ENCODE measurements at regions not wholly inside any gene's neighbourhood (a gene's known extent, or its start where the extent isn't known, plus 50 kb on each side); places are given as distances from the start of the nearest gene placed in this dataset.

DNA sequence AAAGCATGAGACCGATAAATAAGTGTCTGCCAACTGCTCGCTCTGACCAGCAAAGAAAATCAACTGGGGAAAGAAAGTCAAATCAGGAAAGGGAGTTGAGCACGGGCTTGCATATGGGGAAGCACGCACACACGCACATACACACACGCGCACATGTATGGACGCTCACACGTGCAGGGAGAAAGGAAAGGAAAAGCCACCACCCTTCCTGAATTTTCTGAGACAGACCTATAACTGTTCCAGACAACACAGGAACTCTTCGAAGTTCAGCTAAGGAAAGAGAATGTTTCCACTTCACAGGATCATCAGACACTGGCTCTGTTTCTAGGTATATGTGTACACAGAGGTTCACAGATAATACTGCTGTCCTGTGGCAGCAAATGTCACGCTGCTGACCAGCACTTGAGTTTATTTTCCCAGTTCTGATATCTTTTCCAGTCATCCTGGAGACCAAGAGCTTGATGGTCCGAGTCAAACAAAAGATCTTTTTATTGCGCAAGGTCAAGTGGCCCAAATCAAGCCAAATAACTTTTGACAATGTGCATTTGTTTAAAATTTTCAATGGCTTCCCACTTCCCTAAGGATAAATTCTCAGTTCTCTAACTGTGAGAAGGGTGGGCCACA, 82.1 kb upstream of the TMCC3 start:
- TF ChIP-seq, protein P1, sequence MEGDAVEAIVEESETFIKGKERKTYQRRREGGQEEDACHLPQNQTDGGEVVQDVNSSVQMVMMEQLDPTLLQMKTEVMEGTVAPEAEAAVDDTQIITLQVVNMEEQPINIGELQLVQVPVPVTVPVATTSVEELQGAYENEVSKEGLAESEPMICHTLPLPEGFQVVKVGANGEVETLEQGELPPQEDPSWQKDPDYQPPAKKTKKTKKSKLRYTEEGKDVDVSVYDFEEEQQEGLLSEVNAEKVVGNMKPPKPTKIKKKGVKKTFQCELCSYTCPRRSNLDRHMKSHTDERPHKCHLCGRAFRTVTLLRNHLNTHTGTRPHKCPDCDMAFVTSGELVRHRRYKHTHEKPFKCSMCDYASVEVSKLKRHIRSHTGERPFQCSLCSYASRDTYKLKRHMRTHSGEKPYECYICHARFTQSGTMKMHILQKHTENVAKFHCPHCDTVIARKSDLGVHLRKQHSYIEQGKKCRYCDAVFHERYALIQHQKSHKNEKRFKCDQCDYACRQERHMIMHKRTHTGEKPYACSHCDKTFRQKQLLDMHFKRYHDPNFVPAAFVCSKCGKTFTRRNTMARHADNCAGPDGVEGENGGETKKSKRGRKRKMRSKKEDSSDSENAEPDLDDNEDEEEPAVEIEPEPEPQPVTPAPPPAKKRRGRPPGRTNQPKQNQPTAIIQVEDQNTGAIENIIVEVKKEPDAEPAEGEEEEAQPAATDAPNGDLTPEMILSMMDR (IDR thresholded peaks at IDR 0.05) = no peak
- intact Hi-C loops (cut with micrococcal nuclease) = no loop called here
- Histone ChIP-seq H3K27me3 (ENCODE audit: control insufficient read depth, insufficient read depth, low read length) (no peaks in the 10 kb centered on the region), H3K27ac (ENCODE audit: low read length) (no peak overlapping the region), H3K4me3 (ENCODE audit: low read length) (no peak overlapping the region), H3K9me3 (ENCODE audit: control insufficient read depth, insufficient read depth, low read length) (no peaks in the 10 kb centered on the region), H3K4me1 (ENCODE audit: control insufficient read depth, insufficient read depth, low read length) (no peaks in the 10 kb centered on the region), H3K36me3 (ENCODE audit: control insufficient read depth, insufficient read depth, low read length) (no peaks in the 10 kb centered on the region)
- Mint-ChIP-seq H3K4me1 (peaks cover 0 to 4% of the 10 kb centered on the region in 2 donors), H3K27me3 (ENCODE audit: low read depth in 2 of 2) (peaks cover 11 to 12% of the 10 kb centered on the region in 2 donors), H3K9me3 (no peaks in the 10 kb centered on the region), H3K4me3 (no peak overlapping the region), H3K36me3 (no peaks in the 10 kb centered on the region), H3K27ac (no peak overlapping the region)
- ATAC-seq = no peak
- no peak for DNase-seq
- 80% methylated on average over 12 of the region's 13 CpGs for WGBS (ENCODE audit: insufficient coverage)

DNA sequence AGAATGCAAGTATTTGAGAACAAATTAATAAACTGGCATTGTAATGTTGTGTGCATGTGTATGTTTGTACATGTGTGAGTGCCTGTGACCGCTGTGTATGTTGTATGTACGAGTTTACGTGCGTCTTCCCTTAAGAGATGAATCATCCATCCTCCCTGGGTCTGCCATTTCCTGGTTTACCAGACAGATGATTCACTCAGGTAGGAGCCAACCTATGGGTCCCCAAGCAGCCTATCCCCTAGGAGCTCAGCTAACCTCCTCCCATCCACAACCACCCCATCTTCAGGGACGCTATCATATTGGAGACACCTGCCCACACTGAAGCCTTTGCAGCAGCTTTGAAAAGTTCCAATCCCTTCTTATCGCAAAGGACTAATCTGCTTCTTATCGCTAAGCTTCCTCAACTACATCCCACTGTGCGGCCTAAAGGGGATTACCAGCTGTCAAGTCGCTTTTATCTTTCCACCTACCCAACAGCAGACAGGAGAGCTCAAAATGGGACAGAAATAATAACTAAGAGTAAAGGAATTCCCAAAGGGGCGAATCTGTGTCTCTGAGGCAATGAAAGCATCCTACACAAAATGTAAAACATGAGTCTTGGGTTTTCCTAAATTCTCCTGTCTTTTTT, 81.5 kb upstream of the TMCC3 start:
- TF ChIP-seq, protein P1 (IDR thresholded peaks at IDR 0.05) = no peak
- Mint-ChIP-seq H3K9me3 (no peaks in the 10 kb centered on the region), H3K36me3 (no peaks in the 10 kb centered on the region), H3K27me3 (ENCODE audit: low read depth in 2 of 2) (peaks cover 11 to 12% of the 10 kb centered on the region in 2 donors), H3K4me1 (peaks cover 0 to 9% of the 10 kb centered on the region in 2 donors), H3K4me3 (no peak overlapping the region), H3K27ac (no peak overlapping the region)
- Histone ChIP-seq H3K4me1 (ENCODE audit: control insufficient read depth, insufficient read depth, low read length) (no peaks in the 10 kb centered on the region), H3K36me3 (ENCODE audit: control insufficient read depth, insufficient read depth, low read length) (no peaks in the 10 kb centered on the region), H3K4me3 (ENCODE audit: low read length) (no peak overlapping the region), H3K27me3 (ENCODE audit: control insufficient read depth, insufficient read depth, low read length) (no peaks in the 10 kb centered on the region), H3K9me3 (ENCODE audit: control insufficient read depth, insufficient read depth, low read length) (no peaks in the 10 kb centered on the region), H3K27ac (ENCODE audit: low read length) (no peak overlapping the region)
- intact Hi-C loops (cut with micrococcal nuclease) = no loop called here
- DNase-seq = no peak
- WGBS (ENCODE audit: insufficient coverage) = 92% methylated on average over 9 of the region's 10 CpGs
- ATAC-seq = no peak

DNA sequence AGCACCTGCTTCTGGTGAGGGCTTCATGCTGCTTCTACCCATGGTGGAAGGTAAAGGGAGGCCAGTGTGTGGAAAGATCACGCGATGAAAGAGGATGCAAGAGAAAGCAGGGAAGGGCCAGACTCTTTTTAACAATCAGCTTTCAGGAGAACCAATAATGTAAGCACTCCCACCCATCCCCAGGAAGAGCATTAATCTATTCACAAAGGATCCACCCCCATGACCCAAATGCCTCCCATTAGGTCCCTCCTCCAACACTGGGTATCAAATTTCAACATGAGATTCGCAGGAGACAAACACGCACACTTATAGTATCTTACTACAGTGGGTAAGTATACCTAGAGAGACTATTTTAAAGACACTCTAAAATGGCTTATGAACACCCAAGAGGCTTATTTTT, 80.5 kb upstream of the TMCC3 start:
- 100% methylated on average over 2 of the region's 4 CpGs for WGBS (ENCODE audit: insufficient coverage)
- Mint-ChIP-seq H3K4me1 (peaks cover 0 to 9% of the 10 kb centered on the region in 2 donors), H3K27ac (no peak overlapping the region), H3K27me3 (ENCODE audit: low read depth in 2 of 2) (peaks cover 11 to 12% of the 10 kb centered on the region in 2 donors), H3K36me3 (no peaks in the 10 kb centered on the region), H3K4me3 (no peak overlapping the region), H3K9me3 (no peaks in the 10 kb centered on the region)
- no peaks in the 10 kb centered on the region for H3K27me3 ChIP-seq (ENCODE audit: control insufficient read depth, insufficient read depth, low read length)
- H3K36me3 ChIP-seq (ENCODE audit: control insufficient read depth, insufficient read depth, low read length) = no peaks in the 10 kb centered on the region
- TF ChIP-seq, protein P1 (IDR thresholded peaks at IDR 0.05) = no peak
- no peak overlapping the region for H3K4me3 ChIP-seq (ENCODE audit: low read length)
- H3K27ac ChIP-seq (ENCODE audit: low read length) = no peak overlapping the region
- no peak for ATAC-seq
- no peak for DNase-seq
- H3K9me3 ChIP-seq (ENCODE audit: control insufficient read depth, insufficient read depth, low read length) = no peaks in the 10 kb centered on the region
- H3K4me1 ChIP-seq (ENCODE audit: control insufficient read depth, insufficient read depth, low read length) = no peaks in the 10 kb centered on the region
- intact Hi-C loops (cut with micrococcal nuclease) = no loop called here
